Heart right ventricle (tissue), 16 donors: ENCODE measurements at regions not wholly inside any gene's neighbourhood (a gene's known extent, or its start where the extent isn't known, plus 50 kb on each side); places are given as distances from the start of the nearest gene placed in this dataset.

Experiments used
- ATAC-seq, 8 donors: fragments of 200-7000 bp; cut with Tn5 transposase; one replicate each; pipeline ENCODE4 v1.9.1; 2020; ENCODE audit warnings: mild to moderate bottlenecking in 8 of 8, moderate library complexity in 8 of 8, moderate number of reproducible peaks in 1 of 8
- DNase-seq, 2 donors: peaks; one replicate each; pipeline ENCODE4 v3.0.0-alpha.2; 2020
- H3K27ac ChIP-seq, 10 donors: fragments of 200-600 bp; sonication (generic) in 2 of 10; one replicate each; pipeline versions ENCODE4 v1.5.0 to v1.8.0; 2020 to 2022; ENCODE audit warnings: mild to moderate bottlenecking in 3 of 10
- H3K27me3 ChIP-seq, 7 donors: fragments of 200-600 bp; one replicate each; pipeline ENCODE4 v1.8.0; 2021 to 2022; ENCODE audit warnings: mild to moderate bottlenecking in 2 of 7
- H3K36me3 ChIP-seq, 9 donors: fragments of 200-600 bp; sonication (generic) in 1 of 9; one replicate each; pipeline versions ENCODE4 v1.5.0 to v1.8.0; 2020 to 2022; ENCODE audit warnings: mild to moderate bottlenecking in 2 of 9
- H3K4me1 ChIP-seq, 9 donors: fragments of 200-600 bp; sonication (generic) in 1 of 9; one replicate each; pipeline versions ENCODE4 v1.5.0 to v1.8.0; 2020 to 2022; ENCODE audit warnings: mild to moderate bottlenecking in 4 of 9
- H3K4me3 ChIP-seq, 10 donors: fragments of 200-600 bp; sonication (generic) in 2 of 10; one replicate each; pipeline versions ENCODE4 v1.5.0 to v1.8.0; 2020 to 2022; ENCODE audit warnings: mild to moderate bottlenecking in 7 of 10, moderate library complexity in 2 of 10
- H3K9me3 ChIP-seq, 11 donors: fragments of 200-600 bp in 10 of 11; sonication (generic) in 2 of 11; one replicate each; pipeline versions ENCODE4 v1.5.0 to v1.8.0; 2013 to 2022; ENCODE audit warnings: mild to moderate bottlenecking in 2 of 11, control low read depth in 1 of 11, moderate library complexity in 1 of 11
- WGBS, 2 donors: extraction: QIAGEN DNeasy Blood & Tissue Kit; methylation state at CpG; one replicate each; pipeline ENCODE4 v1.1.7; 2013; ENCODE audit warnings: inconsistent platforms in 1 of 2; 5-methylcytosine and 5-hydroxymethylcytosine counted together
- intact Hi-C, 10 donors: fragments of 100-400 bp; cut with DNase I; formaldehyde crosslinking; loops; one replicate each; pipeline versions ENCODE4 v1.11.1 to v1.14.2; 2022
- TF ChIP-seq, protein P1 (sequence below), 9 donors: fragments of 200-600 bp; sonication (generic) in 2 of 9; IDR thresholded peaks; one replicate each; pipeline versions ENCODE4 v1.5.0 to v1.8.0; 2021 to 2022; ENCODE audit warnings: antibody characterized with exemption in 9 of 9, mild to moderate bottlenecking in 5 of 9, moderate library complexity in 1 of 9
- donor health status: Arrhythmogenic right ventricular cardiomyopathy.
- donor health status: ischemic (EF 13 %, LVEDD 7.1; RV severe dilation, severe dysfunction).
- donor health status: healthy with polysubstance abuse.
- donor health status: DM: no; HTN: yes; CAD: no.
- donor health status: DM: no; HTN: no; CAD: no.
- donor health status: ischemic (EF 25% LVEDD 6.9; RV normal size, moderate dysfunction).
- donor health status: ischemic (EF 25% LVEDD 5.7; RV mildly dilated, moderate dysfunction).
- donor health status: healthy.
- donor health status: DM: yes; HTN: yes; CAD: no.
- donor health status: Ischemic cardiomyopathy.
- donor health status: ischemic (EF 35%, LVEDD 5.7; RV mildly dilated, moderate dysfunction).
- donor health status: nonischemic (EF 11% LVEDD 7.7; RV severe dilation, severe dysfunction).
- donor health status: DM: yes; HTN: yes; CAD: no.
- donor health status: PGD.
- donor health status: ischemic (EF 29% LVEDD 5.4; RV normal size, mild dysfunction).
- donor health status: nonischemic (EF 23%, LVEDD 6.1; RV moderate dilation, normal function).

DNA sequence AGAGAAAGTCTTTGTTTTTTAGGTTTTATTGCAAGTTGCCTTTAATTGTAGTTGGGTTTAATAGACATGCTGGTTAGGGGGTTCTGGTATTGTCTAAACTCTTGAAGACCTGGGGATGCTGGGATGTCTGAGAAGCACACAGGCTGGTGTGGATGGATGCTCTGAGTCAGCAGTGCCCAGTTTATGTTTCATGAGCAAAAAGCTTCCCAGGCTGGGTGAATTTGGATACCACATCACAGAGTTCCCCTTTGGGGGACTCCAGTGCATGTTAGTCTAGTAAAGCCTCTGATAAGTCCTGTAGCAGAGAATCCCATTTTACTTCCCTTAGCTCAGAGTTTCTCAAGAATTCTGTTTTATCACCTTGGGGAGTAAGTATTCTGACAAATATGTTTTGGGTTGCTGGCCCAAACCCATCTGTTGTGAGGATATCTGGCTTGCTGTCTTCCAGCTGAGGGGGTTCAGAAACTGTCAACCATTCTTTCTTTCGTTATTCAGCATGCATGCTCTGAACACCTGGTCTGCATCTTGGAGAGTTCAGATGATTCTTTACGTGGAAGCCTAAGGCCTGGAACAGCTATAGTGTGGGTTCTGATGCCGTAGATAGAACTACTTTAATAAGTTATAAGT, 509.1 kb downstream of the VRK1 start:
- ATAC-seq, result no peak
- Histone ChIP-seq H3K4me1 (no peaks in the 10 kb centered on the region), H3K36me3 (no peaks in the 10 kb centered on the region), H3K9me3 (no peaks in the 10 kb centered on the region), H3K27me3 (no peaks in the 10 kb centered on the region), H3K4me3 (no peak overlapping the region), H3K27ac (no peak overlapping the region)
- TF ChIP-seq, protein P1, sequence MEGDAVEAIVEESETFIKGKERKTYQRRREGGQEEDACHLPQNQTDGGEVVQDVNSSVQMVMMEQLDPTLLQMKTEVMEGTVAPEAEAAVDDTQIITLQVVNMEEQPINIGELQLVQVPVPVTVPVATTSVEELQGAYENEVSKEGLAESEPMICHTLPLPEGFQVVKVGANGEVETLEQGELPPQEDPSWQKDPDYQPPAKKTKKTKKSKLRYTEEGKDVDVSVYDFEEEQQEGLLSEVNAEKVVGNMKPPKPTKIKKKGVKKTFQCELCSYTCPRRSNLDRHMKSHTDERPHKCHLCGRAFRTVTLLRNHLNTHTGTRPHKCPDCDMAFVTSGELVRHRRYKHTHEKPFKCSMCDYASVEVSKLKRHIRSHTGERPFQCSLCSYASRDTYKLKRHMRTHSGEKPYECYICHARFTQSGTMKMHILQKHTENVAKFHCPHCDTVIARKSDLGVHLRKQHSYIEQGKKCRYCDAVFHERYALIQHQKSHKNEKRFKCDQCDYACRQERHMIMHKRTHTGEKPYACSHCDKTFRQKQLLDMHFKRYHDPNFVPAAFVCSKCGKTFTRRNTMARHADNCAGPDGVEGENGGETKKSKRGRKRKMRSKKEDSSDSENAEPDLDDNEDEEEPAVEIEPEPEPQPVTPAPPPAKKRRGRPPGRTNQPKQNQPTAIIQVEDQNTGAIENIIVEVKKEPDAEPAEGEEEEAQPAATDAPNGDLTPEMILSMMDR (IDR thresholded peaks at IDR 0.05), result no peak
- intact Hi-C loops, result no loop called here
- no peak for DNase-seq
- WGBS, 2 donors, result 64 to 68% methylated on average over 3 of the region's 3 CpGs

- no peaks in the 10 kb centered on the region for H3K4me1 ChIP-seq
- WGBS, 2 donors, result 59 to 63% methylated on average over 4 of the region's 4 CpGs
- no peak for ATAC-seq
- no peak overlapping the region for H3K4me3 ChIP-seq
- TF ChIP-seq, protein P1 (IDR thresholded peaks at IDR 0.05), result no peak
- DNase-seq, result no peak
- no peaks in the 10 kb centered on the region for H3K9me3 ChIP-seq
- H3K27me3 ChIP-seq, result no peaks in the 10 kb centered on the region
- H3K27ac ChIP-seq, result no peak overlapping the region
- intact Hi-C loops, result no loop called here
- H3K36me3 ChIP-seq, result no peaks in the 10 kb centered on the region
Measured at GRCh38 chr14:97306760-97307246, 509.6 kb downstream of the VRK1 start.

DNA sequence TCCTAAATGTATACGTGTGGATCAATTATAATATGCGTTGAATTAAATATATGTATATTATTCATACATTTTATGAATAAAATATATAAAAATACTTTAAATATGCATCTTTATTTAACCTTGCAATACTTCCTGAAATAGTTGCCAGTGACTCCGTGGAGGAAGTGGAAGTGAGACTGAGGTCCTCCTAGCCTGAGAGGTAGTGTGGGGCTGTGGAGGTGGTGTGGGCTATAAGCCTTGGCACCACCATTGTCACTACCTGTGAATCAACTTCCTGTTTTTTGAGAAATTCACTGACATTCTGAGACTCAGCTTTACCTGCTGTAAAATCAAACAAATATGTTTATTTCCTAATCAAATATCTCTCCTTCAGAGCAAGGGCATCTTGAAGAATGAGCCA, 514.2 kb downstream of the VRK1 start:
- intact Hi-C loops, result no loop called here
- Histone ChIP-seq H3K36me3 (no peaks in the 10 kb centered on the region), H3K4me3 (no peak overlapping the region), H3K4me1 (no peaks in the 10 kb centered on the region), H3K27ac (no peak overlapping the region), H3K27me3 (peaks cover 0 to 5% (median 0%) of the 10 kb centered on the region in 7 donors), H3K9me3 (peaks cover 0 to 14% (median 0%) of the 10 kb centered on the region in 11 donors)
- no peak for ATAC-seq
- DNase-seq, result no peak
- 81% methylated on average over 3 of the region's 3 CpGs for WGBS, 2 donors
- TF ChIP-seq, protein P1 (IDR thresholded peaks at IDR 0.05), result no peak

DNA sequence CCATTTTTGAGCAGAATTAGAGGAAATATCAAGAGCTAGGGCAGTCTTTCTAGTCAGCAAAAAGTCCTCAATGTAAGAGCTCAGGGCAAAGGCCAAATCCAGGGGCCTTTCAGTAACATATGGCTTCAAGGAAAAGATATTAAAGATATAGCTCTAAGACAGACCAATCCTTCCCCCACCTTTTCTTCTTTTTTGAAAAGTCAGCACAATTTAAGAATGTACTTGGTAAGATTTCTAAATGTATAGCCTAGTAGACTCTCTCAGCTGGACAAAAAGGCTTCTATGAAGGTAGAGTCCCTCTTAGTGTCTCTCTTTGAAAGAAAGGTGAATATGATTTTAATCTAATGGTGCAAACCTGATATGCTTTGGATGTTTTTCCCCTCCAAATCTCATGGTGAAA, 515.7 kb downstream of the VRK1 start:
- Histone ChIP-seq H3K27me3 (peaks cover 0 to 5% (median 0%) of the 10 kb centered on the region in 7 donors), H3K4me1 (no peaks in the 10 kb centered on the region), H3K9me3 (peaks cover 0 to 14% (median 0%) of the 10 kb centered on the region in 11 donors), H3K27ac (no peak overlapping the region), H3K4me3 (no peak overlapping the region), H3K36me3 (no peaks in the 10 kb centered on the region)
- TF ChIP-seq, protein P1 (IDR thresholded peaks at IDR 0.05), result no peak
- no peak for DNase-seq
- intact Hi-C loops, result no loop called here
- ATAC-seq, result no peak
